AG10803 (cell line): ENCODE measurements at regions not wholly inside any gene's neighbourhood (a gene's known extent, or its start where the extent isn't known, plus 50 kb on each side); places are given as distances from the start of the nearest gene placed in this dataset.

ENCODE experiments used
- DNase-seq: peaks from one replicate; pipeline ENCODE4 v3.0.0; 2010; ENCODE audit warnings: low read depth
- H3K4me3 ChIP-seq: 2 replicates; pipeline ENCODE4 v1.5.1; 2011; ENCODE audit warnings: mild to moderate bottlenecking, low read length, control low read depth
- TF ChIP-seq, protein P1 (sequence below): conservative IDR thresholded peaks from 2 replicates; pipeline ENCODE4 v1.5.1; 2011; ENCODE audit warnings: mild to moderate bottlenecking, low read length, control low read depth, inconsistent platforms

- TF ChIP-seq, protein P1, sequence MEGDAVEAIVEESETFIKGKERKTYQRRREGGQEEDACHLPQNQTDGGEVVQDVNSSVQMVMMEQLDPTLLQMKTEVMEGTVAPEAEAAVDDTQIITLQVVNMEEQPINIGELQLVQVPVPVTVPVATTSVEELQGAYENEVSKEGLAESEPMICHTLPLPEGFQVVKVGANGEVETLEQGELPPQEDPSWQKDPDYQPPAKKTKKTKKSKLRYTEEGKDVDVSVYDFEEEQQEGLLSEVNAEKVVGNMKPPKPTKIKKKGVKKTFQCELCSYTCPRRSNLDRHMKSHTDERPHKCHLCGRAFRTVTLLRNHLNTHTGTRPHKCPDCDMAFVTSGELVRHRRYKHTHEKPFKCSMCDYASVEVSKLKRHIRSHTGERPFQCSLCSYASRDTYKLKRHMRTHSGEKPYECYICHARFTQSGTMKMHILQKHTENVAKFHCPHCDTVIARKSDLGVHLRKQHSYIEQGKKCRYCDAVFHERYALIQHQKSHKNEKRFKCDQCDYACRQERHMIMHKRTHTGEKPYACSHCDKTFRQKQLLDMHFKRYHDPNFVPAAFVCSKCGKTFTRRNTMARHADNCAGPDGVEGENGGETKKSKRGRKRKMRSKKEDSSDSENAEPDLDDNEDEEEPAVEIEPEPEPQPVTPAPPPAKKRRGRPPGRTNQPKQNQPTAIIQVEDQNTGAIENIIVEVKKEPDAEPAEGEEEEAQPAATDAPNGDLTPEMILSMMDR, result no peak
- no peak for DNase-seq
- H3K4me3 ChIP-seq, result no peak overlapping the region
Observed at GRCh38 chr6:168196881-168197635, 118.0 kb upstream of the FRMD1 start.

GRCh38 chr6:168196385-168196860 is 117.4 kb upstream of the FRMD1 start:
- DNase-seq, result no peak
- TF ChIP-seq, protein P1, result no peak
- H3K4me3 ChIP-seq, result no peak overlapping the region

GRCh38 chr6:168195712-168196111 is 116.7 kb upstream of the FRMD1 start:
- TF ChIP-seq, protein P1, result no peak
- no peak overlapping the region for H3K4me3 ChIP-seq
- DNase-seq, result no peak

GRCh38 chr6:168194732-168195567 is 115.9 kb upstream of the FRMD1 start:
- DNase-seq, result no peak
- H3K4me3 ChIP-seq, result no peak overlapping the region
- TF ChIP-seq, protein P1, result no peak

DNA sequence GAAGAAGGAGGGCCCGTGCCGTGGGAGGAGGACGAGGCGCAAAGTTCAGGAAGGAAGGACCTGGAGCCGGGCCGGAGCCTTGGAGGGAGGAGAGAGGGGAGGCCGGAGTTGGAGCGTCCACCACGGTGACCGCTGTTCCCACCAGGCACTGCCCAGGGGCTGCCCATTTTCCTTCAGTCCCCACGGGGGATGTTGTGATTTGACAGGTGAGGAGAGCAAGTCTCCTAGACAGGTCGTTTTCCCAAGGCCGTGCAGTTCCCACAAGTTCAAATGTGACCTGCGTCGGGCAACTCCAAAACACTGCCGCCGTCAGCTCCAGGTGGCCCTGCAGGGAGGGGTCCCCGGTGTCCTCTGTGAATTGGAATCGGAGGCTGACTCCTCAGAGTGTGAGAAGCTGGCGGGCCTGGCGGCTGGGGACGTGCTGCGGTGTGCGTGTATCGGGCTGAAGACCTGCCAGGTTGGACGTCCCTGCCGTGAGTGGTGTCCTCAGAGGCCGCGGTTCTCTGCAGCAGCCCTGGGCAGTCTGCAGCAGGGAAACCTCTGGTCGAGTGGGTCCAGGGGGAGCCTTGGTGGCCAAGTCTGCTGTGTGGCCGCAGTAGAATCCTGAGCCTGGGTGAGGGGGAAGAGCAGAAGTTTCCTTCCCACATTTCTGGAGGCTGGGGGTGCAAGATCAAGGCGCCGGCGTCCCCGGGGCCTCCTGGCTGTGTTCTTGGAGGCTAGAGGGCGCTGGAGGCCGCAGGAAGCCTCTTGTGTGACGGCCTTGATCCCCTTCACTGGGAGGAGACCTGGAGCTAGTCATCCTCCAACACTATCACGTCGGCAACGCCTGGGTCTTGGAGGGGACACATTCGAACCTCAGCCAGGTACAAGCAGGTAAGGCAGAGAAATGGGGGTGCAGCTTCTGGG is 115.1 kb upstream of the FRMD1 start:
- DNase-seq, result no peak
- no peak overlapping the region for H3K4me3 ChIP-seq
- TF ChIP-seq, protein P1, result no peak

DNA sequence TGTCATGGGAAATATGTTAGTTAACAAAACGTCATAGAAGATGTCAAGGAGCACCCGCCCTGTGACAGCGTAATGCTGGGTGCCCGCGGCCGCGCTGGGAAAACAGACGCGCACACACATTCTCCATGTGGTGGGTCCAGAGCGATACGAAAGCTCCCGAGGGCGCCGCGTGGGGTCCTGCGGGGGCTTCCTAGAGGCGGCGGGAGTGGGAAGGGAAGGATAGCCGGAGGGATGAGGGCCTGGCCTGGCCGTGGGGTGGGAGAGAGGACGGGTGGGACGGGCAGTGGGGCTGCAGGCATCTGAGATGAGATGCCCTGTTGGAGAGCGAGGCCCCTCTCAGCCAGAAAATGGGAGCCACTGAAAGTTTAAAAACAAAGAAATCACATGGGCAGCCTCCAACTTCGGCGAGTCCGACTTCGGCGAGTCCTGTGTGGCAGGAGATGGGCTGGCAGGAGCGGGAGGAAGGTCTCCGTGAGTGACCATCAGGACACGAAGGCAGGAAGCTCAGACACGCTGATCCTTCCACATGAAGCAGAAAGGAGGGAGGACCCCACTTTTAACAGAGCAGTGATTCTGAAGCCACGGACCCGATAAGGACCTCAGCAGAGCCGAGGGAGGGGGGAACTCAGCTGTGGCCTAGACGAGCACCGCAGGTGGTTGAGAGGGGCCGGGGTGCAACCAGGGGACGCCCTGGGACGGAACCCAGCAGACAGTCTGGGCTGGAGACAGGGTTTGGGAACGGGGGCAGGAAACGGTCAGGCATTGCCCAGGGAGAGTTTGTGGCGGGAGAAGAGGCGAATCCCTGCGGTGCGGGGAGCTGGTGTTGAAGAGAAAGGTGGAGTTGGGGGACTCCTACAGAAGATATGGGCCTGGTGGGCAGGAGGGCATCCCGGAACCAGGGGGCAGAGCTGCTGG is 114.1 kb upstream of the FRMD1 start:
- no peak for DNase-seq
- TF ChIP-seq, protein P1, result no peak
- H3K4me3 ChIP-seq, result no peak overlapping the region
